ENCODE measurements at regions not wholly inside any gene's neighbourhood (a gene's known extent, or its start where the extent isn't known, plus 50 kb on each side); places are given as distances from the start of the nearest gene placed in this dataset.

- H3K27ac ChIP-seq = no peak overlapping the region
- TF ChIP-seq, protein P1, sequence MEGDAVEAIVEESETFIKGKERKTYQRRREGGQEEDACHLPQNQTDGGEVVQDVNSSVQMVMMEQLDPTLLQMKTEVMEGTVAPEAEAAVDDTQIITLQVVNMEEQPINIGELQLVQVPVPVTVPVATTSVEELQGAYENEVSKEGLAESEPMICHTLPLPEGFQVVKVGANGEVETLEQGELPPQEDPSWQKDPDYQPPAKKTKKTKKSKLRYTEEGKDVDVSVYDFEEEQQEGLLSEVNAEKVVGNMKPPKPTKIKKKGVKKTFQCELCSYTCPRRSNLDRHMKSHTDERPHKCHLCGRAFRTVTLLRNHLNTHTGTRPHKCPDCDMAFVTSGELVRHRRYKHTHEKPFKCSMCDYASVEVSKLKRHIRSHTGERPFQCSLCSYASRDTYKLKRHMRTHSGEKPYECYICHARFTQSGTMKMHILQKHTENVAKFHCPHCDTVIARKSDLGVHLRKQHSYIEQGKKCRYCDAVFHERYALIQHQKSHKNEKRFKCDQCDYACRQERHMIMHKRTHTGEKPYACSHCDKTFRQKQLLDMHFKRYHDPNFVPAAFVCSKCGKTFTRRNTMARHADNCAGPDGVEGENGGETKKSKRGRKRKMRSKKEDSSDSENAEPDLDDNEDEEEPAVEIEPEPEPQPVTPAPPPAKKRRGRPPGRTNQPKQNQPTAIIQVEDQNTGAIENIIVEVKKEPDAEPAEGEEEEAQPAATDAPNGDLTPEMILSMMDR (conservative IDR thresholded peaks at IDR 0.05) = no peak
- TF ChIP-seq ZFX (IDR thresholded peaks at IDR 0.05) = no peak
These were observed 278.5 kb upstream of the UMPS start for GRCh38 chr3:124451630-124452317.

DNA sequence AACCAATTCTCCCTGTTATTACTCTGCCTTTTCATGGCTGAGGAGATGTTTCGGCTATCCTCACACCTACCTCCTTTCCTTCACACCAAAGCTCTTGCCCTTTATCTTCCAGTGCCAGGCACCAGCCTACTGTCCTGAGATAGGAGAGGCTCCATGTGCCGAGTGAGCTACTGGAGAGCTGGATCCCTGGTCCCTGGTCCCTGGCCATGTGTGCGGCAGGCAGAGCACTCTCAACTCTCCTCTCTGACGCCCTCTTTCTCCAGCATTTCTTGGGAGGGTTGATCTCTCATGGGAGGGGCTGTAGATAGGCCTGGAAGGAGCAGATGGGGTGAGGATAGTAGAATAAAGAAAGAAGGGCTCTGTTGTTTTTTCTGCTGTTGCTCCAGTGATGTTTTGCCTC, 277.1 kb upstream of the UMPS start:
- H3K27ac ChIP-seq = no peak overlapping the region
- TF ChIP-seq ZFX (IDR thresholded peaks at IDR 0.05) = no peak
- TF ChIP-seq, protein P1 (conservative IDR thresholded peaks at IDR 0.05) = no peak

- TF ChIP-seq, protein P1 (conservative IDR thresholded peaks at IDR 0.05) = no peak
- no peak for TF ChIP-seq ZFX (IDR thresholded peaks at IDR 0.05)
- no peak overlapping the region for H3K27ac ChIP-seq
These were observed 274.4 kb upstream of the UMPS start for GRCh38 chr3:124455891-124456290.

GRCh38 chr3:124456506-124456905, 273.7 kb upstream of the UMPS start:
- H3K27ac ChIP-seq = no peak overlapping the region
- TF ChIP-seq ZFX (IDR thresholded peaks at IDR 0.05) = no peak
- TF ChIP-seq, protein P1 (conservative IDR thresholded peaks at IDR 0.05) = no peak

- TF ChIP-seq ZFX (IDR thresholded peaks at IDR 0.05) = no peak
- TF ChIP-seq, protein P1 (conservative IDR thresholded peaks at IDR 0.05) = no peak
- H3K27ac ChIP-seq = no peak overlapping the region
These were observed 270.6 kb upstream of the UMPS start for GRCh38 chr3:124459678-124460077.

DNA sequence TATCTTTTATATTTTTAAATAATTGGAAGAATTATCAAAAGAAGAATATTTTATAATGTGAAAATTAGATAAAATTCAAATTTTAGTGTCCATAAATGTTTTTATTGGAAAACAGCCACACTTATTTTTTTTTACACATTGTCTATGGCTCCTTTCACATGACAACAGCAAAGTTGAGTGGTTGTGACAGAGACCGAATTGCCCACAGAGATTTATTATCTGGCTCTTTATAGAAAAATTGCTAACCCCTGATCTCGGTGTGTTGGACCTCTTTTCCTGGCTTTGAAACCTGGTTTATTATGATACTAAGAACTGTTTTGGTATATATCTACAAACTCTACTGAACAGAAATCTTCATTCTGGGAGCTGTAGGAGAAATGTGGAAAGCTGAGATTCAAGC, 269.1 kb upstream of the UMPS start:
- TF ChIP-seq, protein P1 (conservative IDR thresholded peaks at IDR 0.05) = no peak
- TF ChIP-seq ZFX (IDR thresholded peaks at IDR 0.05) = no peak
- no peak overlapping the region for H3K27ac ChIP-seq

GRCh38 chr3:124461838-124462632, 268.2 kb upstream of the UMPS start:
- TF ChIP-seq, protein P1 (conservative IDR thresholded peaks at IDR 0.05) = no peak
- TF ChIP-seq ZFX (IDR thresholded peaks at IDR 0.05) = no peak

More at GRCh38 chr3:124461838-124462632, 268.2 kb upstream of the UMPS start:
- no peak overlapping the region for H3K27ac ChIP-seq
